ENCODE measurements at regions not wholly inside any gene's neighbourhood (a gene's known extent, or its start where the extent isn't known, plus 50 kb on each side); places are given as distances from the start of the nearest gene placed in this dataset.

GRCh38 chr2:8195784-8196183 is 486.1 kb upstream of the ID2 start:
- TF ChIP-seq YY1 (IDR thresholded peaks at IDR 0.05; ENCODE audit: insufficient read depth, insufficient read length) (no peak), SUZ12 (IDR thresholded peaks at IDR 0.05; ENCODE audit: extremely low read depth, insufficient read depth, insufficient read length) (no peak)

Measured in NT2/D1 (cell line).